Astrocyte (in vitro differentiated cells and primary cell): ENCODE measurements at regions not wholly inside any gene's neighbourhood (a gene's known extent, or its start where the extent isn't known, plus 50 kb on each side); places are given as distances from the start of the nearest gene placed in this dataset.
A peak's percentile ranks its signal among the peaks of the same experiment; 100 is the strongest.

Source experiments
- DNase-seq: peaks from one replicate; pipeline ENCODE4 v3.0.0-alpha.2; 2010; ENCODE audit warnings: low read depth
- FAIRE-seq: peaks from 2 replicates; lab custom pipeline; 2011; peaks lifted over from hg19 to GRCh38; lab: Jason Lieb, UNC
- H2AFZ ChIP-seq: 2 replicates; pipeline ENCODE4 v1.6.0; 2012; ENCODE audit warnings: low read depth, low read length, inconsistent platforms
- H3K27ac ChIP-seq: 2 replicates; pipeline ENCODE4 v1.5.1; 2011; ENCODE audit warnings: low read depth, low read length, inconsistent platforms
- H3K27me3 ChIP-seq: 2 replicates; pipeline ENCODE4 v1.6.0; 2011; ENCODE audit warnings: low read length, inconsistent platforms; ENCODE audit not compliant: insufficient read depth
- H3K36me3 ChIP-seq: 2 replicates; pipeline ENCODE4 v1.5.1; 2011; ENCODE audit warnings: low read length, inconsistent platforms; ENCODE audit not compliant: insufficient read depth
- H3K4me1 ChIP-seq: 2 replicates; pipeline ENCODE4 v1.5.1; 2011; ENCODE audit warnings: low read length, inconsistent platforms; ENCODE audit not compliant: insufficient read depth
- H3K4me2 ChIP-seq: 2 replicates; pipeline ENCODE4 v1.6.0; 2012; ENCODE audit warnings: low read length, inconsistent platforms
- H3K4me3 ChIP-seq: 2 replicates; pipeline ENCODE4 v1.5.1; 2011; ENCODE audit warnings: low read depth, mild to moderate bottlenecking, low read length, inconsistent platforms; ENCODE audit not compliant: insufficient read depth
- H3K79me2 ChIP-seq: 2 replicates; pipeline ENCODE4 v1.6.0; 2012; ENCODE audit warnings: mild to moderate bottlenecking, low read length, inconsistent platforms; ENCODE audit not compliant: insufficient read depth
- H3K9ac ChIP-seq: 2 replicates; pipeline ENCODE4 v1.6.0; 2012; ENCODE audit warnings: mild to moderate bottlenecking, low read length, inconsistent platforms
- H3K9me3 ChIP-seq: 2 replicates; pipeline ENCODE4 v1.5.1; 2012; ENCODE audit warnings: low read depth, mild to moderate bottlenecking, low read length, inconsistent platforms; ENCODE audit not compliant: insufficient read depth
- H4K20me1 ChIP-seq: 2 replicates; pipeline ENCODE4 v1.6.0; 2012; ENCODE audit warnings: low read length, inconsistent platforms; ENCODE audit not compliant: insufficient read depth
- H3K27ac Mint-ChIP-seq: one replicate; pipeline ENCODE4 v1.8.0; 2021; ENCODE audit warnings: mild to moderate bottlenecking, mixed read lengths; ENCODE audit not compliant: unreplicated experiment
- H3K27me3 Mint-ChIP-seq: one replicate; pipeline ENCODE4 v1.8.0; 2021; ENCODE audit warnings: low read depth, mixed read lengths; ENCODE audit not compliant: unreplicated experiment
- H3K36me3 Mint-ChIP-seq: one replicate; pipeline ENCODE4 v1.8.0; 2021; ENCODE audit warnings: low read depth, mixed read lengths; ENCODE audit not compliant: unreplicated experiment
- H3K4me1 Mint-ChIP-seq: one replicate; pipeline ENCODE4 v1.8.0; 2021; ENCODE audit warnings: low read depth, mixed read lengths; ENCODE audit not compliant: unreplicated experiment
- H3K4me3 Mint-ChIP-seq: one replicate; pipeline ENCODE4 v1.8.0; 2021; ENCODE audit warnings: mild to moderate bottlenecking, moderate library complexity, mixed read lengths; ENCODE audit not compliant: unreplicated experiment
- H3K9me3 Mint-ChIP-seq: one replicate; pipeline ENCODE4 v1.8.0; 2021; ENCODE audit warnings: mild to moderate bottlenecking, mixed read lengths; ENCODE audit not compliant: unreplicated experiment
- CTCF ChIP-seq: IDR thresholded peaks from 2 replicates; pipeline ENCODE4 v1.5.1; 2011; ENCODE audit warnings: low read depth, mild to moderate bottlenecking, inconsistent platforms, low read length, moderate library complexity; ENCODE audit not compliant: insufficient read depth
- EZH2 ChIP-seq: IDR thresholded peaks from 2 replicates; pipeline ENCODE4 v1.6.1; 2012; ENCODE audit warnings: mild to moderate bottlenecking, low read length, inconsistent platforms; ENCODE audit not compliant: insufficient read depth

- no peaks in the 10 kb centered on the region for H3K27me3 ChIP-seq
- no peaks in the 10 kb centered on the region for H3K9me3 ChIP-seq
- Mint-ChIP-seq H3K27ac (no peak overlapping the region), H3K4me1 (peaks cover 1% of the 10 kb centered on the region), H3K9me3 (no peaks in the 10 kb centered on the region), H3K4me3 (no peak overlapping the region), H3K27me3 (no peaks in the 10 kb centered on the region), H3K36me3 (no peaks in the 10 kb centered on the region)
- FAIRE-seq (no peak), DNase-seq (no peak)
- no peaks in the 10 kb centered on the region for H4K20me1 ChIP-seq
- H3K4me3 ChIP-seq, result no peak overlapping the region
- TF ChIP-seq EZH2 (no peak), CTCF (no peak)
- no peaks in the 10 kb centered on the region for H3K79me2 ChIP-seq
- no peak overlapping the region for H3K27ac ChIP-seq
- no peak overlapping the region for H3K9ac ChIP-seq
- no peak overlapping the region for H2AFZ ChIP-seq
- H3K4me2 ChIP-seq, result no peak overlapping the region
- H3K36me3 ChIP-seq, result no peaks in the 10 kb centered on the region
- H3K4me1 ChIP-seq, result peaks cover 2% of the 10 kb centered on the region
Observed at GRCh38 chr13:82720986-82721385, 1161.3 kb downstream of the SLITRK1 start.

DNA sequence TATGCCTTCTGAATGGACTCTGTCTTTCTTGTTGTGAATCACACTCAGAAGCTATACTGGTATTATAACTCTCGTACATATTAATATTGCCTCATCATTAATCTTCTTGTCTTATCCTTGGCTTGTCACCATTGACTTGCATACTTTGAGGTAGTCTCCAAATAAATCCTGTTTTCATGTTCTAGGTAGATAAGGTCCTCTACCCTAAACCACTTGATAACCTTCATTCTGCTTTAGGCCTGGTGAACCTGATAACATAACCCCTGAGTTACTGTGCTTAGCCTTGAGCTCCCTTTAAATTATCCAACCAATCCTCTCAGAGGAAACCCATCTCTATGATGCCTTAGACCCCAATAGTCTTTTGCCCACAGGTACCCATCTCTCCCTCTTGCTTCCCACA is 1162.3 kb downstream of the SLITRK1 start:
- no peaks in the 10 kb centered on the region for H3K9me3 Mint-ChIP-seq
- Histone ChIP-seq H3K9ac (no peak overlapping the region), H3K36me3 (no peaks in the 10 kb centered on the region), H3K4me1 (peaks cover 2% of the 10 kb centered on the region), H4K20me1 (no peaks in the 10 kb centered on the region), H3K27ac (no peak overlapping the region), H3K4me3 (no peak overlapping the region), H2AFZ (no peak overlapping the region), H3K4me2 (no peak overlapping the region), H3K27me3 (no peaks in the 10 kb centered on the region), H3K9me3 (no peaks in the 10 kb centered on the region), H3K79me2 (no peaks in the 10 kb centered on the region)
- no peak for FAIRE-seq
- no peak overlapping the region for H3K4me3 Mint-ChIP-seq
- H3K27ac Mint-ChIP-seq, result no peak overlapping the region
- peaks cover 1% of the 10 kb centered on the region for H3K4me1 Mint-ChIP-seq
- no peaks in the 10 kb centered on the region for H3K27me3 Mint-ChIP-seq
- H3K36me3 Mint-ChIP-seq, result no peaks in the 10 kb centered on the region
- TF ChIP-seq EZH2 (no peak), CTCF (no peak)
- no peak for DNase-seq

GRCh38 chr13:82717249-82717648 is 1165.0 kb downstream of the SLITRK1 start:
- no peak overlapping the region for H2AFZ ChIP-seq
- no peak overlapping the region for H3K4me3 Mint-ChIP-seq
- no peaks in the 10 kb centered on the region for H3K9me3 Mint-ChIP-seq
- H3K9ac ChIP-seq, result peak overlapping the region; percentile 25
- DNase-seq, result peak; percentile 85
- H3K4me1 Mint-ChIP-seq, result peaks cover 1% of the 10 kb centered on the region
- H3K27ac Mint-ChIP-seq, result no peak overlapping the region
- no peaks in the 10 kb centered on the region for H3K36me3 Mint-ChIP-seq
- H3K27ac ChIP-seq, result peak overlapping the region; percentile 51
- peaks cover 5% of the 10 kb centered on the region for H3K4me1 ChIP-seq
- no peaks in the 10 kb centered on the region for H3K9me3 ChIP-seq
- peak overlapping the region; percentile 59 for H3K4me2 ChIP-seq
- no peak overlapping the region for H3K4me3 ChIP-seq
- H4K20me1 ChIP-seq, result no peaks in the 10 kb centered on the region
- H3K27me3 Mint-ChIP-seq, result no peaks in the 10 kb centered on the region
- no peak for TF ChIP-seq EZH2
- TF ChIP-seq CTCF, result no peak
- no peaks in the 10 kb centered on the region for H3K27me3 ChIP-seq
- no peaks in the 10 kb centered on the region for H3K79me2 ChIP-seq
- H3K36me3 ChIP-seq, result no peaks in the 10 kb centered on the region
- peak; percentile 73 for FAIRE-seq
